ENCODE measurements at regions not wholly inside any gene's neighbourhood (a gene's known extent, or its start where the extent isn't known, plus 50 kb on each side); places are given as distances from the start of the nearest gene placed in this dataset.
"Not testable (repeated sequence)": the region's sequence is repeated elsewhere in the genome, so short reads cannot be mapped to it uniquely, and the experiment has no call there.

- no peak for DNase-seq (ENCODE audit: low spot score)
Measured at GRCh38 chr12:115394496-115395220, 710.7 kb upstream of the TBX3 start.

GRCh38 chr12:115388139-115388538 lies 704.2 kb upstream of the TBX3 start:
- no peak for DNase-seq (ENCODE audit: low spot score)

- DNase-seq (ENCODE audit: low spot score), result no peak
Measured at GRCh38 chr12:115387467-115387901, 703.5 kb upstream of the TBX3 start.

- DNase-seq (ENCODE audit: low spot score), result no peak
Measured at GRCh38 chr12:115386946-115387345, 703.0 kb upstream of the TBX3 start.

- no peak for DNase-seq (ENCODE audit: low spot score)
Measured at GRCh38 chr12:115385141-115385540, 701.2 kb upstream of the TBX3 start.

GRCh38 chr12:115384391-115384790 lies 700.4 kb upstream of the TBX3 start:
- no peak for DNase-seq (ENCODE audit: low spot score)

GRCh38 chr12:115383668-115384067 lies 699.7 kb upstream of the TBX3 start:
- peak; percentile 22 for DNase-seq (ENCODE audit: low spot score)

GRCh38 chr12:115382681-115383080 lies 698.7 kb upstream of the TBX3 start:
- DNase-seq (ENCODE audit: low spot score), result no peak

GRCh38 chr12:115380546-115381120 lies 696.7 kb upstream of the TBX3 start:
- no peak for DNase-seq (ENCODE audit: low spot score)

- DNase-seq (ENCODE audit: low spot score), result no peak
Measured at GRCh38 chr12:115378291-115378690, 694.3 kb upstream of the TBX3 start.

GRCh38 chr12:115377779-115378178 lies 693.8 kb upstream of the TBX3 start:
- no peak for DNase-seq (ENCODE audit: low spot score)

GRCh38 chr12:115377230-115377629 lies 693.3 kb upstream of the TBX3 start:
- DNase-seq (ENCODE audit: low spot score), result no peak

- DNase-seq (ENCODE audit: low spot score), result peak; percentile 75
Measured at GRCh38 chr12:115375186-115375991, 691.4 kb upstream of the TBX3 start.

GRCh38 chr12:115374480-115375185 lies 690.7 kb upstream of the TBX3 start:
- DNase-seq (ENCODE audit: low spot score), result no peak

GRCh38 chr12:115371711-115372110 lies 687.7 kb upstream of the TBX3 start:
- no peak for DNase-seq (ENCODE audit: low spot score)

- no peak for DNase-seq (ENCODE audit: low spot score)
Measured at GRCh38 chr12:115370650-115371049, 686.7 kb upstream of the TBX3 start.

GRCh38 chr12:115370207-115370606 lies 686.2 kb upstream of the TBX3 start:
- DNase-seq (ENCODE audit: low spot score), result no peak

- not testable (repeated sequence) for DNase-seq (ENCODE audit: low spot score)
Measured at GRCh38 chr12:115366277-115366676, 682.3 kb upstream of the TBX3 start.

GRCh38 chr12:115365765-115366164 lies 681.8 kb upstream of the TBX3 start:
- DNase-seq (ENCODE audit: low spot score), result not testable (repeated sequence)

GRCh38 chr12:115364921-115365320 lies 680.9 kb upstream of the TBX3 start:
- no peak for DNase-seq (ENCODE audit: low spot score)

- peak; percentile 47 for DNase-seq (ENCODE audit: low spot score)
Measured at GRCh38 chr12:115362339-115362976, 678.5 kb upstream of the TBX3 start.

- no peak for DNase-seq (ENCODE audit: low spot score)
Measured at GRCh38 chr12:115357681-115358080, 673.7 kb upstream of the TBX3 start.

Data from AG20443 (cell line).